K562 (cell line): ENCODE measurements at regions not wholly inside any gene's neighbourhood (a gene's known extent, or its start where the extent isn't known, plus 50 kb on each side); places are given as distances from the start of the nearest gene placed in this dataset.

ENCODE experiments used
- ATAC-seq: fragments of 200-7000 bp; cut with Tn5 transposase; 3 replicates; pipeline ENCODE4 v1.9.1; 2020; ENCODE audit warnings: moderate library complexity
- BruUV-seq: library from RNA; stranded (reverse); fragments of 400-500 nt; replicated peaks from 2 replicates; lab custom pipeline; 2021; lab: Mats Ljungman, UMichigan
- CTCF ChIA-PET: fragments of 300-600 bp; formaldehyde crosslinking; extraction: SDS; loops from one replicate; lab custom pipeline; 2021; ENCODE audit warnings: low intra/inter-chr PET ratio; lab: Yijun Ruan, JAX
- POLR2A ChIA-PET: fragments of 300-600, 350-650 bp; sonication (Branson Sonifier 250); formaldehyde crosslinking; extraction: SDS; loops from one replicate; lab custom pipeline; 2021; ENCODE audit warnings: antibody characterized with exemption, inconsistent platforms; lab: Yijun Ruan, JAX
- DNase-seq, 4 experiments: peaks; one replicate each; pipeline versions ENCODE4 v3.0.0 to v3.0.0-alpha.2; 2011 to 2018; ENCODE audit warnings: low spot score in 3 of 4, mixed read lengths in 3 of 4; ENCODE audit errors: extremely low read depth in 1 of 4
- FAIRE-seq: peaks from 2 replicates; lab custom pipeline; 2011; peaks lifted over from hg19 to GRCh38; lab: Jason Lieb, UNC
- H2AFZ ChIP-seq: 2 replicates; pipeline ENCODE4 v1.6.0; 2011; ENCODE audit warnings: low read depth, low read length, control low read depth, inconsistent platforms
- H3K27ac ChIP-seq: fragments of 200-600 bp; 3 replicates; pipeline ENCODE4 v1.8.0; 2011; ENCODE audit warnings: low read depth, mild to moderate bottlenecking, control low read depth, inconsistent platforms, low read length, moderate library complexity, mixed read lengths; ENCODE audit errors: extremely low read depth
- H3K27me3 ChIP-seq, 2 experiments: fragments of 300-600 bp in 1 of 2; 2 replicates in 1 of 2; 3 replicates in 1 of 2; pipeline versions ENCODE4 v1.6.0 to v1.8.0; 2011; ENCODE audit warnings: inconsistent platforms in 2 of 2, low read length in 2 of 2, mild to moderate bottlenecking in 1 of 2, mixed read lengths in 1 of 2, moderate library complexity in 1 of 2; ENCODE audit not compliant: control insufficient read depth in 2 of 2, insufficient read depth in 2 of 2
- H3K36me3 ChIP-seq: fragments of 300-600 bp; 3 replicates; pipeline ENCODE4 v1.8.0; 2011; ENCODE audit warnings: mild to moderate bottlenecking, low read length, inconsistent platforms; ENCODE audit not compliant: control insufficient read depth, insufficient read depth
- H3K4me1 ChIP-seq, 2 experiments: fragments of 200-600 bp in 1 of 2; replicated peaks in 1 of 2; 2 replicates in 1 of 2; 3 replicates in 1 of 2; pipeline versions ENCODE4 v1.5.1 to v1.8.0; 2011; ENCODE audit warnings: inconsistent platforms in 2 of 2, low read length in 2 of 2, mild to moderate bottlenecking in 1 of 2, mixed read lengths in 1 of 2, moderate library complexity in 1 of 2; ENCODE audit not compliant: control insufficient read depth in 2 of 2, insufficient read depth in 2 of 2
- H3K4me2 ChIP-seq: 2 replicates; pipeline ENCODE4 v1.6.1; 2011; ENCODE audit warnings: low read length, control low read depth, inconsistent platforms, mixed read lengths; ENCODE audit not compliant: insufficient read depth
- H3K4me3 ChIP-seq: fragments of 200-600 bp; sonication (generic), shearing (Covaris generic); 2 replicates; pipeline ENCODE4 v1.5.1; 2016; ENCODE audit warnings: control low read depth, inconsistent platforms
- H3K79me2 ChIP-seq: fragments of 200-600 bp; 3 replicates; pipeline ENCODE4 v1.8.0; 2011; ENCODE audit warnings: low read length, inconsistent platforms; ENCODE audit not compliant: control insufficient read depth, insufficient read depth
- H3K9ac ChIP-seq, 2 experiments: 2 replicates each; pipeline versions ENCODE4 v1.6.0 to v1.6.1; 2011; ENCODE audit warnings: low read depth in 2 of 2, low read length in 2 of 2, control low read depth in 1 of 2, inconsistent platforms in 1 of 2, mild to moderate bottlenecking in 1 of 2, mixed read lengths in 1 of 2; ENCODE audit not compliant: insufficient read depth in 1 of 2
- H3K9me1 ChIP-seq: one replicate; pipeline ENCODE4 v1.6.0; 2011; ENCODE audit warnings: inconsistent platforms, mild to moderate bottlenecking, low read length, moderate library complexity; ENCODE audit not compliant: control insufficient read depth, insufficient read depth
- H3K9me3 ChIP-seq: replicated peaks from 2 replicates; pipeline ENCODE4 v1.5.1; 2011; ENCODE audit warnings: low read depth, low read length, inconsistent platforms; ENCODE audit not compliant: control insufficient read depth, insufficient read depth
- H4K20me1 ChIP-seq: replicated peaks from 2 replicates; pipeline ENCODE4 v1.6.1; 2011; ENCODE audit warnings: low read length, inconsistent platforms, mixed read lengths; ENCODE audit not compliant: control insufficient read depth, insufficient read depth
- GATA2 ChIP-seq: sonication (generic); formaldehyde crosslinking; IDR thresholded peaks from 2 replicates; pipeline ENCODE4 v1.4.0; 2020; ENCODE audit warnings: mild to moderate bottlenecking, missing genetic modification reagents
- MED1 ChIP-seq: sonication (generic); formaldehyde crosslinking; IDR thresholded peaks from 2 replicates; pipeline ENCODE4 v1.8.1; 2023; ENCODE audit warnings: missing genetic modification reagents, borderline replicate concordance
- MGA ChIP-seq: fragments of 450-650 bp; IDR thresholded peaks from 2 replicates; pipeline ENCODE4 v1.6.1; 2016; ENCODE audit warnings: mild to moderate bottlenecking, moderate library complexity
- MTA1 ChIP-seq: fragments of 450-650 bp; IDR thresholded peaks from 2 replicates; pipeline ENCODE4 v1.6.1; 2017; ENCODE audit warnings: borderline replicate concordance
- RBFOX2 ChIP-seq: fragments of 200-400 bp; formaldehyde crosslinking; IDR thresholded peaks from 2 replicates; pipeline ENCODE4 v1.6.1; 2017; ENCODE audit warnings: low read depth, mild to moderate bottlenecking, low read length, moderate library complexity
- TAF9B ChIP-seq: fragments of 450-650 bp; IDR thresholded peaks from 2 replicates; pipeline ENCODE4 v1.6.1; 2018; ENCODE audit warnings: mild to moderate bottlenecking; ENCODE audit not compliant: partially characterized antibody
- ZNF57 ChIP-seq: fragments of 450-650 bp; formaldehyde crosslinking; IDR thresholded peaks from 2 replicates; pipeline ENCODE4 v1.4.0; 2020; ENCODE audit warnings: mild to moderate bottlenecking, moderate library complexity
- ZNF780A ChIP-seq: fragments of 250-450 bp; sonication (Bioruptor Pico); IDR thresholded peaks from 2 replicates; pipeline ENCODE4 v1.5.0; 2021; ENCODE audit warnings: mild to moderate bottlenecking
- WGBS: fragments of 100-300 bp; shearing (Covaris generic); methylation state at CpG from one replicate; pipeline ENCODE4 v1.1.6; 2016; ENCODE audit warnings: low coverage, mixed read lengths; ENCODE audit not compliant: insufficient coverage; ENCODE audit errors: missing lambda C conversion rate; 5-methylcytosine and 5-hydroxymethylcytosine counted together
- in situ Hi-C: fragments of 300-500 bp; cut with MboI; formaldehyde crosslinking; loops from 4 replicates; pipeline ENCODE4 v1.15.0; 2018; ENCODE audit warnings: inconsistent platforms, mixed read lengths
- intact Hi-C: fragments of 100-400 bp; cut with micrococcal nuclease; formaldehyde crosslinking; loops from 2 replicates; pipeline ENCODE4 v1.14.2; 2022
- TF ChIP-seq, protein P1 (sequence below): fragments of 450-650 bp; IDR thresholded peaks from 2 replicates; pipeline ENCODE4 v1.6.1; 2016

GRCh38 chr4:28443801-28444412 lies 1583.3 kb downstream of the STIM2 start:
- no peaks in the 10 kb centered on the region for H3K9me1 ChIP-seq
- POLR2A ChIA-PET = no interaction called here
- H3K79me2 ChIP-seq = no peaks in the 10 kb centered on the region
- H3K4me2 ChIP-seq = no peak overlapping the region
- no peaks in the 10 kb centered on the region for H4K20me1 ChIP-seq
- WGBS = 0% methylated on average over 7 of the region's 7 CpGs
- in situ Hi-C loops (no loop called here), intact Hi-C loops (no loop called here)
- CTCF ChIA-PET = no interaction called here
- ATAC-seq = no peak
- no peaks in the 10 kb centered on the region for H3K4me1 ChIP-seq
- no peak overlapping the region for H2AFZ ChIP-seq
- no peak for FAIRE-seq
- no peaks in the 10 kb centered on the region for H3K36me3 ChIP-seq
- H3K9me3 ChIP-seq = no peaks in the 10 kb centered on the region
- no peak overlapping the region for H3K9ac ChIP-seq
- no peak overlapping the region for H3K27ac ChIP-seq
- H3K27me3 ChIP-seq = no peaks in the 10 kb centered on the region
- no peak for DNase-seq
- H3K4me3 ChIP-seq = no peak overlapping the region
- no TSS peak for BruUV-seq
- no peak for TF ChIP-seq TAF9B
- TF ChIP-seq RBFOX2 = no peak
- TF ChIP-seq, protein P1, sequence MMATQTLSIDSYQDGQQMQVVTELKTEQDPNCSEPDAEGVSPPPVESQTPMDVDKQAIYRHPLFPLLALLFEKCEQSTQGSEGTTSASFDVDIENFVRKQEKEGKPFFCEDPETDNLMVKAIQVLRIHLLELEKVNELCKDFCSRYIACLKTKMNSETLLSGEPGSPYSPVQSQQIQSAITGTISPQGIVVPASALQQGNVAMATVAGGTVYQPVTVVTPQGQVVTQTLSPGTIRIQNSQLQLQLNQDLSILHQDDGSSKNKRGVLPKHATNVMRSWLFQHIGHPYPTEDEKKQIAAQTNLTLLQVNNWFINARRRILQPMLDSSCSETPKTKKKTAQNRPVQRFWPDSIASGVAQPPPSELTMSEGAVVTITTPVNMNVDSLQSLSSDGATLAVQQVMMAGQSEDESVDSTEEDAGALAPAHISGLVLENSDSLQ = no peak
- no peak for TF ChIP-seq ZNF780A (CRISPR knock-in tag)
- TF ChIP-seq GATA2 (CRISPR knock-in tag) = no peak
- no peak for TF ChIP-seq MED1 (CRISPR knock-in tag)
- TF ChIP-seq ZNF57 = no peak
- TF ChIP-seq MTA1 = no peak
- no peak for TF ChIP-seq MGA
